ENCODE measurements at regions not wholly inside any gene's neighbourhood (a gene's known extent, or its start where the extent isn't known, plus 50 kb on each side); places are given as distances from the start of the nearest gene placed in this dataset.
"Not testable (repeated sequence)": the region's sequence is repeated elsewhere in the genome, so short reads cannot be mapped to it uniquely, and the experiment has no call there.

DNA sequence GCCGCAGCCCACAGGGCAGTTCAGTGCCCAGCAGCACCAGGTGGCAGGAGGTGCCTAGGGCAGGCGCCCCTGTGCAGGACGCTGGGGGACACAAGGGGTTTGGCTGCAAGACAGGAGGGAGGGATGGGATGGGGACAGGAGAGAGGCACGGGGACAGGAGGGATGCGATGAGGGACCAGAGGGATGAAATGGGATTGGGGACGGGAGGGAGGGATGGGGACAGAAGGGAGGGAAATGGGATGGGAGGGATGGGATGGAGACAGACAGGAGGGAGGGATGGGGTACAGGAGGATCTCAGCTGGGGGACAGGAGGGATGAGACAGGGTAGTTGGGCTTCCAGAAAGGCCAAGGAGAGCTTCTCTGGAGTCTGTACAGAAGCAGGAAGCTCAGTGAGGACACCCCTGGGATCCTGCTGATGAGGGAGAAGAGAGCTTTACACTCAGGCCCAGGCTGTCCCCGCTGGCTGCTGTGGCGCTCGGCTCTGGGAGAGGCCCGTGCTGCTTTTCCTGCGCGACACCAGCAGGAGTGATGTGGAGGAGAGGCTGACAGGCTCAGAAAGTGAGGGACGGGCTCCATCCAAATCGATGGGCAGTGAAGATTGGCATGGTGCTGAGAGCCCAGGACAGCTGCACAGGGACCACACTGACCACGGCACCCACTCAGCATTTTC, 400.8 kb downstream of the SMOC2 start:
- DNase-seq = no peak

DNA sequence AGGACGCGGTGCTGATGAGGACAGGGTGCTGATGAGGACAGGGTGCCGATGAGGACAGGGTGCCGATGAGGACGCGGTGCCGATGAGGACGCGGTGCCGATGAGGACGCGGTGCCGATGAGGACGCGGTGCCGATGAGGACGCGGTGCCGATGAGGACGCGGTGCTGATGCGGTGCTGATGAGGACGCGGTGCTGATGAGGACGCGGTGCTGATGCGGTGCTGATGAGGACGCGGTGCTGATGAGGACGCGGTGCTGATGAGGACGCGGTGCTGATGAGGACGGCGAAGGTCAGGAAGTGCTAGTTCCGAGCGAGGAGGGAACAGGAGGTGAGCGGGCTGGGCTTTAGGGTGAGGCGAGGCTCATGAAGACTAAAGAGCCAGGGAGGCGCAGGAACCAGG, 399.9 kb downstream of the SMOC2 start:
- not testable (repeated sequence) for DNase-seq

GRCh38 chr6:168840299-168840698, 399.3 kb downstream of the SMOC2 start:
- DNase-seq = not testable (repeated sequence)

- no peak for DNase-seq
These were observed 397.0 kb downstream of the SMOC2 start for GRCh38 chr6:168838037-168838399.

GRCh38 chr6:168837254-168838036, 396.5 kb downstream of the SMOC2 start:
- DNase-seq = no peak

DNA sequence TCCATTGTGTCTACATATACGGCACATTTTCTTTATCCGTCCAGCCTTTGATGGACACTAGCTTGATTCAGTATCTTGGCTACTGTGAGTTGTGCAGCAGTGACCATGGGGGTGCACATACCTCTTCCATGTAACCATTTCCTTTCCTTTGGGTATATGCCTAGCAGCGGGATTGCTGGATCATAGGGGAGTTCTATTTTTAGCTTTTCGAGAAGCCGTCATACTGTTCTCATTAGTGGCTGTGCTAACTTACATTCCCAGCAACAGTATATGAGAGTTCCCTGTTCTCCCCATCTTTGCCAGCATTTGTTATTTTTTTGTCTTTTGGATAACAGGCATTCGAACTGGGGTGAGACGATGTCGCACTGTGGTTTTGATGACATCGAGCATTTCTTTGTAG, 395.0 kb downstream of the SMOC2 start:
- no peak for DNase-seq

DNA sequence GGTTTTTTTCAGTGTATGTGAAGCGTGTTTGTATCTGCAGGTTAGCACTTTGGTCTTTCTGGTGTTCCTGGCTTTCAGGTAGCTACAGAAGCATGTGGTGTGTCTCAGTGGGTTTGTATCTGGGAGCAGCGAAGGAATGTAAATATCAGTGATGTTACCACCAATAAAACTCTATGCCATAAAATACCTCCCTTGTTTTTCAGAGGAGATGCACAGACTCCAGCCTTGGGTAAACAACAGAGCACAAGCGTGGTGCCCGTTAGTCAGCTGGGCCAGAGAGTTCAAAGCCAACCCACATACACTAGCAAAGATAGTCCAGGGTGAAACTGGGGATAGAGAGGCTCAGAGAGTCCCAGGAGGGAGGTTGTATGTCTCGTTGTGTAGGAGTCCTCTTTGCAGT, 393.8 kb downstream of the SMOC2 start:
- DNase-seq = no peak

- no peak for DNase-seq
These were observed 393.1 kb downstream of the SMOC2 start for GRCh38 chr6:168834042-168834587.

DNA sequence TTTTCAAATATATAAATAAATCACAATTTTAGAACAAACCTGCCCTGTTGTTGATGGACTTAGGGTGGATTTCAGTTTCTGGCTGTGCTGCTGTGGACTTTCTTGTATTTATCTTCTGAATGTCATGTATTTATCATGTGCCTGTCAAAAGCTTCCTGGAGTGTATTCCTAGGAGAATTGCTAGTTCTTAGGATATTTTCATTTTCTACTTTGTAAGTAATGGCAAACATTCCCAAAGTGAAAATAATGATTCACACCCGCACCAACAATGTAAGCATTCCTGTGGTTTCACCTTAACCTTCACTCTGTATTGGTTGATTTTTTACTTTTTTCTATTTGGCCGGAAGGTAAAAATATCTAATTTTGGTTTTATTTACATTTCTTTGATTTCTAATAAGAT, 387.8 kb downstream of the SMOC2 start:
- no peak for DNase-seq

DNA sequence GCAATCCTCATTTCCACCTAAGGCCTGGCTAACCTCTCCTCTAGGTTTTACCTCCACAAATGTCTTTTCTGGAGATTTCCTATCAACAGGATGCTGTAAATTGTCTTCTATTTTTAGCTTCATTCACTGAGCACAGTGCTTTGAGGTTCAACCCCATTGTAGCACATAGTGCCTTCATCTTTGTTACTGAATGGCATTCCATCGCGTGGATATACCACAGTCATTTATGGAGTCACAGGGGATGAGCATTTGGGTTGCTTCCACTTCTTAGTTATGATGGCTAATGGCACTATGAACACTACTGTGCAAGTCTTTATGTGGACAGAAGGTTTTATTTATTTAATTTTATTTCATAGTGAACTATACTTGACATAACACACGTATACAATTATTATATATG, 387.1 kb downstream of the SMOC2 start:
- DNase-seq = no peak

DNA sequence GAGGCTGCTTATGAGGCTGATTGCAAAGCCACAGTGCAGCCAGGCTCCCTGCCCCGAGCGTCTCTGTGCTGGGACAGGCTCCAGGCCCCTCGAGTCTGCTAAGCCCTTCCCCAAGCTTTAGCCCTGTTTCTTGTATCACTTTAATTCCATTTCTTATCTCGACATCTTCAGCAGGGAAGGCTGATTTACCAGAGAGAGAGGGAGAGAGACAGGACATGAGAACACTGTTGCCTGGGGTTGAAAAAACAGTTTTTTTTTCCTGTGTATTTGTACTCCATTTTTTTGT, 386.5 kb downstream of the SMOC2 start:
- no peak for DNase-seq

DNA sequence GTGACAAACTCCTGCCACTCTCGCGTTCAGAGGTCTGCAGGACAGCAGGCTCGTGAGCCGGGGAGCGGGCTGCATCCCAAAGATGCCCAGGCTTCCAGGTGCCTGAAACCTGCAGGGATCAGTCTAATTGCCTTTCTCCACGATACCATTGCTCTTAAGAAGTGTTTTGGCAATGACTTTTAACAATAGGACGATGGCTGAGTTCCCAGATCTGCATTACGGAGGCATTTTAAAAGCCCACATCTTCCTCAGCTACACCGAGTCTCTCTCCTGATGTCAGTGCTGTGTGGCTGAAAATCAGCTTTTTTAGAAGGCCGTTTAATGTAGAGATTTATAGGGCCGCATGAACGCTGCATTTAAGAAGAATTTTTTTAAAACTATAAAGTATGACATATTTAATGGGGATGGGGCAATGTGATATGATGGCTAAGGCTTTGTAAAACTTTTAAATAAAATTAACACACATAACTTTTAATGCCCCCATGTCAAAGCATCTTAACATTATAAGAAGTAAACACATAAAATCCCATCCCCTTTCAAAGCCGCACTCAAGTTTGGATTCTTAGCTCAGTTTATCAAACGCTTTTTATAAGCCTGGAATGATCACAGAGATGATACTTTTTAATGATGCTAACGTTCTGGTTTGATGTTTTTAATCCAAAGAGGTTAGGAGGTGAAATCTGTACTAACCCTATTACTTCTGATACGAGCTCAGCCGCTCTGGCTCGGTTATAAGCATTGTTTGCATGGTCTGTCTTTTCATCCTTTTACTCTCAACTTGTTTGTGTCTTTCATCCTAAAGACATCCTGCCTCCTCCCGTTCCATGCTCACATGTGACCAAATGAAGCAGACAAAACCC, 386.0 kb downstream of the SMOC2 start:
- DNase-seq = no peak

GRCh38 chr6:168826078-168826390, 385.1 kb downstream of the SMOC2 start:
- DNase-seq = no peak

GRCh38 chr6:168825226-168826077, 384.5 kb downstream of the SMOC2 start:
- no peak for DNase-seq

- DNase-seq = no peak
These were observed 382.6 kb downstream of the SMOC2 start for GRCh38 chr6:168823397-168824212.

DNA sequence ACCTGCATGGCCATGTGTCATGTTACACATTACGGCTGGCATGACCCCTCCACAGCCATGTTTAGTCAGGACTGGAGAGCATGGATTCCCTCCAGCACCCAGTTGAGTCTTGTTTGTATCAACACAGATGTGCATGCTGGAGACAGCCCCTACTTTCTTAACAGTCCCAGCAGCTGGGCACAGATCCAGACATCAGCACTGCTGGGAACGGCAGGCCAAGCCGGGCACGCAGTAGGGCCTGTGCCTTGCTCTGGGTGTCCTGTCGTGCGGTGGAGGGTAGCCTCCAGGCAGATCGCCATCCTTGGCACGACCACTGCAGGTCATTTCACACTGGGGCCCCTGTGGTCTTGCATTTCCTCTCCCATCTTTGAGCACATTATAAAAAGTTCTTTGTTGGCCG, 381.4 kb downstream of the SMOC2 start:
- no peak for DNase-seq

GRCh38 chr6:168819546-168819945, 378.6 kb downstream of the SMOC2 start:
- DNase-seq = no peak

- no peak for DNase-seq
These were observed 376.7 kb downstream of the SMOC2 start for GRCh38 chr6:168817558-168818159.

DNA sequence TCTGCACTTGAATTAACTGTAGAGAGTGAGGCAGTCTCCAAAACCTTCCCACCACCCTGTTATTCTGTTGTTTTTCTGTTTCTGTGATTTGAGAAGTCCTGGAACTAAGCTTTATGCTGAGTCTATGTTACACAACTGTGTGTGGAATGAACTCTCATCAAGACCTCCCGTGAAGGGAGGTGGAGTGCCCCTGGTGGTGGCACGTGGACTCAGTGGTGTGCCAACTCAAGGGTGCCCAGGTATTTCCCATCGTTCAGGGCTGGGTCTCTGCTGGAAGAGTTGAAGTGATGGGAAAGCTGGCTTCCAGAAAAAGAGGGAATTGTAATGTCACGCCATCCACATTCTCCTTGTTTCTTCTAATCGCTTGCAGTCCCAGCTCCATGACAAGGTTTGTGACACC, 374.2 kb downstream of the SMOC2 start:
- DNase-seq = no peak

GRCh38 chr6:168808232-168808631, 367.2 kb downstream of the SMOC2 start:
- DNase-seq = no peak

DNA sequence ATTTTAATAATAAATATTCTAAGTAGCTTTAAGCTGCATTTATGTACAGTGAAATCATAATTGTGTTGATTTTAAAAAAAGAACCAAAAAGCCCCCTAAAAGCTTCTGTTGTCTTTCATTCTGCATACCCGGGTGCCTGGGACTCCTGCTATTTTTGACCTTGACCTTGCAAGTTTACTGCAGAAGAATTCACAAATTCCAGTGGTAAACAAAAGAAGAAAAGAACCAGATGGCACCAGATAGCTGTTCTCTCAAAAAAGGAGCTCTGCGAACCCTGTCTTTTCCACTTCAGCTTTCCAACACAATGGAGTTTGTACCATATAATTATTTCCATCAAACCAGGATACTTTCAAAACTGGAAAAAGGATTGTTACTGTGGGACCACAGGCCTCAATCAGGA, 363.3 kb downstream of the SMOC2 start:
- DNase-seq = no peak

DNA sequence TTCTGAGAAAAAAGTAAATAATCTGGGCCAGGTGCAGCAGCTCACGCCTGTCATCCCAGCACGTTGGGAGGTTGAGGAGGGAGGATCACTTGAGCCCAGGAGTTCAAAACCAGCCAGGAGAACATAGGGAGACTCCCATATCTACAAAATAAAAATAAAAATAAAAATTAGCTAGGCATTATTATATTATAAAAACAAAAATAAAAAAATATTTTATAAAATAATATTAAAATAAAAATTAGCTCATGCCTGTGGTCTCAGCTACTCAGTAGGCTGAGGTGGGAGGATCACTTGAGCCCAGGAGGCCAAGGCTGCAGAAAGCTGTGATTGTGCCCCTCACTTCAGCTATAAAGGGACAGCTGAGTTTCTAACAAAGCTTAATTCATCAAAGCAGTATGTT, 362.9 kb downstream of the SMOC2 start:
- DNase-seq = no peak

All from islet precursor cell (in vitro differentiated cells).